BLaER1 treated with 17β-estradiol and CSF1 and Interleukin-3, amounts not matched to agents 10 nM and 100 nM (cell line): ENCODE measurements at regions not wholly inside any gene's neighbourhood (a gene's known extent, or its start where the extent isn't known, plus 50 kb on each side); places are given as distances from the start of the nearest gene placed in this dataset.

Source experiments
- H3K27ac ChIP-seq, 11 experiments: shearing (Covaris generic); formaldehyde crosslinking; 2 replicates each; pipeline ENCODE4 v1.8.1; 2022
- H3K27me3 ChIP-seq, 11 experiments: shearing (Covaris generic); formaldehyde crosslinking; 2 replicates each; pipeline ENCODE4 v1.8.1; 2022
- H3K36me3 ChIP-seq, 11 experiments: shearing (Covaris generic); formaldehyde crosslinking; 2 replicates each; pipeline ENCODE4 v1.8.1; 2022
- H3K4me1 ChIP-seq, 10 experiments: shearing (Covaris generic); formaldehyde crosslinking; 2 replicates each; pipeline ENCODE4 v1.8.1; 2022
- H3K4me2 ChIP-seq, 11 experiments: shearing (Covaris generic); formaldehyde crosslinking; 2 replicates each; pipeline ENCODE4 v1.8.1; 2022
- H3K4me3 ChIP-seq, 10 experiments: shearing (Covaris generic); formaldehyde crosslinking; 2 replicates each; pipeline ENCODE4 v1.8.1; 2022
- H3K9ac ChIP-seq, 11 experiments: shearing (Covaris generic); formaldehyde crosslinking; 2 replicates each; pipeline ENCODE4 v1.8.1; 2022
- H3K9me3 ChIP-seq, 11 experiments: shearing (Covaris generic); formaldehyde crosslinking; replicated peaks in 1 of 11; 2 replicates each; pipeline ENCODE4 v1.8.1; 2022
- H4K20me1 ChIP-seq, 11 experiments: shearing (Covaris generic); formaldehyde crosslinking; 2 replicates each; pipeline ENCODE4 v1.8.1; 2022
- Cebpa-rat ChIP-seq, 11 experiments: shearing (Covaris generic); IDR thresholded peaks; 2 replicates each; pipeline ENCODE4 v1.8.1; 2022

GRCh38 chr12:85683051-85683450 lies 153.2 kb downstream of the RASSF9 start:
- H3K9ac ChIP-seq = no peak overlapping the region
- H3K4me2 ChIP-seq = no peak overlapping the region
- peaks cover 8 to 26% (median 15%) of the 10 kb centered on the region in 11 experiments; a peak in 21 of 22 replicates for H3K9me3 ChIP-seq
- H3K4me1 ChIP-seq = peaks cover 0 to 13% (median 0%) of the 10 kb centered on the region in 10 experiments; a peak in 3 of 20 replicates
- H3K36me3 ChIP-seq = no peaks in the 10 kb centered on the region
- no peak overlapping the region for H3K27ac ChIP-seq
- no peak overlapping the region for H3K4me3 ChIP-seq
- TF ChIP-seq Cebpa-rat (IDR thresholded peaks at IDR 0.05) = no peak
- H4K20me1 ChIP-seq = no peaks in the 10 kb centered on the region
- H3K27me3 ChIP-seq = no peaks in the 10 kb centered on the region

- Histone ChIP-seq H3K27ac (no peak overlapping the region), H3K9me3 (no peaks in the 10 kb centered on the region), H3K4me2 (no peak overlapping the region), H4K20me1 (no peaks in the 10 kb centered on the region), H3K27me3 (no peaks in the 10 kb centered on the region), H3K9ac (no peak overlapping the region), H3K4me1 (no peaks in the 10 kb centered on the region), H3K4me3 (no peak overlapping the region), H3K36me3 (no peaks in the 10 kb centered on the region)
- no peak for TF ChIP-seq Cebpa-rat (IDR thresholded peaks at IDR 0.05)
These were observed 147.4 kb downstream of the RASSF9 start for GRCh38 chr12:85688837-85689236.

- Histone ChIP-seq H3K4me3 (no peak overlapping the region), H3K27ac (no peak overlapping the region), H3K4me1 (no peaks in the 10 kb centered on the region), H3K9me3 (no peaks in the 10 kb centered on the region), H3K36me3 (no peaks in the 10 kb centered on the region), H3K9ac (no peak overlapping the region), H3K4me2 (no peak overlapping the region), H3K27me3 (no peaks in the 10 kb centered on the region), H4K20me1 (no peaks in the 10 kb centered on the region)
- no peak for TF ChIP-seq Cebpa-rat (IDR thresholded peaks at IDR 0.05)
These were observed 146.1 kb downstream of the RASSF9 start for GRCh38 chr12:85690146-85690545.

GRCh38 chr12:85693093-85693665 lies 143.0 kb downstream of the RASSF9 start:
- H3K4me1 ChIP-seq = no peaks in the 10 kb centered on the region
- TF ChIP-seq Cebpa-rat (IDR thresholded peaks at IDR 0.05) = no peak
- no peaks in the 10 kb centered on the region for H3K27me3 ChIP-seq
- H3K9me3 ChIP-seq = no peaks in the 10 kb centered on the region
- H3K27ac ChIP-seq = no peak overlapping the region
- H3K4me3 ChIP-seq = no peak overlapping the region
- no peaks in the 10 kb centered on the region for H3K36me3 ChIP-seq
- no peak overlapping the region for H3K4me2 ChIP-seq
- H4K20me1 ChIP-seq = no peaks in the 10 kb centered on the region
- H3K9ac ChIP-seq = no peak overlapping the region

GRCh38 chr12:85695097-85695715 lies 141.0 kb downstream of the RASSF9 start:
- H3K4me3 ChIP-seq = no peak overlapping the region
- no peaks in the 10 kb centered on the region for H4K20me1 ChIP-seq
- H3K36me3 ChIP-seq = no peaks in the 10 kb centered on the region
- H3K9ac ChIP-seq = no peak overlapping the region
- no peak for TF ChIP-seq Cebpa-rat (IDR thresholded peaks at IDR 0.05)
- H3K4me2 ChIP-seq = no peak overlapping the region
- H3K4me1 ChIP-seq = no peaks in the 10 kb centered on the region
- no peaks in the 10 kb centered on the region for H3K27me3 ChIP-seq
- no peaks in the 10 kb centered on the region for H3K9me3 ChIP-seq
- H3K27ac ChIP-seq = no peak overlapping the region

- Histone ChIP-seq H4K20me1 (no peaks in the 10 kb centered on the region), H3K4me1 (0 out of 20 replicates have a peak, but pooled peaks cover 0 to 4% (median 0%) of the 10 kb centered on the region in 10 experiments), H3K4me2 (no peak overlapping the region), H3K9me3 (no peaks in the 10 kb centered on the region), H3K27ac (no peak overlapping the region), H3K4me3 (no peak overlapping the region), H3K27me3 (no peaks in the 10 kb centered on the region), H3K9ac (no peak overlapping the region), H3K36me3 (no peaks in the 10 kb centered on the region)
- no peak for TF ChIP-seq Cebpa-rat (IDR thresholded peaks at IDR 0.05)
These were observed 139.2 kb downstream of the RASSF9 start for GRCh38 chr12:85697003-85697402.

- Histone ChIP-seq H4K20me1 (no peaks in the 10 kb centered on the region), H3K9me3 (no peaks in the 10 kb centered on the region), H3K27me3 (no peaks in the 10 kb centered on the region), H3K36me3 (no peaks in the 10 kb centered on the region), H3K4me1 (0 out of 20 replicates have a peak, but pooled peaks cover 0 to 4% (median 0%) of the 10 kb centered on the region in 10 experiments), H3K4me2 (no peak overlapping the region), H3K9ac (no peak overlapping the region), H3K4me3 (no peak overlapping the region), H3K27ac (no peak overlapping the region)
- TF ChIP-seq Cebpa-rat (IDR thresholded peaks at IDR 0.05) = no peak
These were observed 137.3 kb downstream of the RASSF9 start for GRCh38 chr12:85698937-85699336.

- Histone ChIP-seq H3K9me3 (no peaks in the 10 kb centered on the region), H3K27me3 (no peaks in the 10 kb centered on the region), H3K4me1 (no peaks in the 10 kb centered on the region), H4K20me1 (no peaks in the 10 kb centered on the region), H3K36me3 (no peaks in the 10 kb centered on the region), H3K4me3 (no peak overlapping the region), H3K4me2 (no peak overlapping the region), H3K9ac (no peak overlapping the region), H3K27ac (no peak overlapping the region)
- TF ChIP-seq Cebpa-rat (IDR thresholded peaks at IDR 0.05) = no peak
These were observed 127.4 kb downstream of the RASSF9 start for GRCh38 chr12:85708775-85709174.

- no peaks in the 10 kb centered on the region for H4K20me1 ChIP-seq
These were observed 124.3 kb downstream of the RASSF9 start for GRCh38 chr12:85711735-85712390.

GRCh38 chr12:85713373-85713772 lies 122.8 kb downstream of the RASSF9 start:
- Histone ChIP-seq H3K27me3 (no peaks in the 10 kb centered on the region), H3K4me2 (no peak overlapping the region), H3K4me3 (no peak overlapping the region), H3K9ac (no peak overlapping the region), H3K4me1 (no peaks in the 10 kb centered on the region), H4K20me1 (no peaks in the 10 kb centered on the region), H3K9me3 (no peaks in the 10 kb centered on the region), H3K36me3 (no peaks in the 10 kb centered on the region), H3K27ac (no peak overlapping the region)
- no peak for TF ChIP-seq Cebpa-rat (IDR thresholded peaks at IDR 0.05)

More at GRCh38 chr12:85711735-85712390, 124.3 kb downstream of the RASSF9 start:
- Histone ChIP-seq H3K9ac (no peak overlapping the region), H3K4me2 (no peak overlapping the region), H3K4me1 (no peaks in the 10 kb centered on the region), H3K27me3 (no peaks in the 10 kb centered on the region), H3K27ac (no peak overlapping the region), H3K36me3 (no peaks in the 10 kb centered on the region), H3K9me3 (no peaks in the 10 kb centered on the region), H3K4me3 (no peak overlapping the region)
- TF ChIP-seq Cebpa-rat (IDR thresholded peaks at IDR 0.05) = 0 out of 22 replicates have a peak, but pooled peaks of 1 of the 11 experiments have one; percentile 14
